Esophagus squamous epithelium (tissue), 4 donors: ENCODE measurements at regions not wholly inside any gene's neighbourhood (a gene's known extent, or its start where the extent isn't known, plus 50 kb on each side); places are given as distances from the start of the nearest gene placed in this dataset.

ENCODE experiments used
- CTCF ChIP-seq, 6 experiments: fragments of 450-650 bp in 4 of 6; fragments of 200-600 bp in 2 of 6; sonication (generic) in 2 of 6; IDR thresholded peaks; one replicate each; pipeline ENCODE4 v1.5.1; 2016 to 2019; ENCODE audit warnings: antibody characterized with exemption in 6 of 6, mild to moderate bottlenecking in 4 of 6, moderate library complexity in 4 of 6
- POLR2A ChIP-seq, 4 donors: fragments of 450-650 bp; IDR thresholded peaks; one replicate each; pipeline ENCODE4 v1.6.1; 2017; ENCODE audit warnings: antibody characterized with exemption in 4 of 4, mild to moderate bottlenecking in 4 of 4, moderate library complexity in 3 of 4

- TF ChIP-seq CTCF (IDR thresholded peaks at IDR 0.05) (no peak), POLR2A (IDR thresholded peaks at IDR 0.05) (no peak)
Observed at GRCh38 chr18:78174737-78175136, 804.9 kb upstream of the SALL3 start.
